OCI-LY3 (cell line): ENCODE measurements at regions not wholly inside any gene's neighbourhood (a gene's known extent, or its start where the extent isn't known, plus 50 kb on each side); places are given as distances from the start of the nearest gene placed in this dataset.

Experiments
- CTCF ChIP-seq: fragments of 200-600, 300-600 bp; sonication (generic); IDR thresholded peaks from 2 replicates; pipeline ENCODE4 v1.5.1; 2014; ENCODE audit warnings: antibody characterized with exemption, low read length, low read depth
- EZH2phosphoT487 ChIP-seq: fragments of 200-600 bp; shearing (Covaris generic); IDR thresholded peaks from 2 replicates; pipeline ENCODE4 v1.6.1; 2018; ENCODE audit warnings: antibody characterized with exemption, mixed run types, low read depth

GRCh38 chr11:11155962-11156815, 196.9 kb downstream of the CSNK2A3 start:
- peak; percentile 50 for TF ChIP-seq CTCF
- no peak for TF ChIP-seq EZH2phosphoT487
